WTC11 (cell line): ENCODE measurements at regions not wholly inside any gene's neighbourhood (a gene's known extent, or its start where the extent isn't known, plus 50 kb on each side); places are given as distances from the start of the nearest gene placed in this dataset.

Experiments used
- CTCF ChIP-seq: fragments of 200-600 bp; IDR thresholded peaks from 2 replicates; pipeline ENCODE4 v1.8.0; 2022; ENCODE audit warnings: antibody characterized with exemption
- ESRRA ChIP-seq: sonication (generic); formaldehyde crosslinking; IDR thresholded peaks from 2 replicates; pipeline ENCODE4 v1.8.1; 2022; ENCODE audit warnings: mild to moderate bottlenecking, missing genetic modification reagents, borderline replicate concordance
- FOXJ3 ChIP-seq: sonication (generic); formaldehyde crosslinking; IDR thresholded peaks from 2 replicates; pipeline ENCODE4 v1.9.0; 2021; ENCODE audit warnings: missing genetic modification reagents, mild to moderate bottlenecking, borderline replicate concordance
- FOXP1 ChIP-seq: sonication (generic); formaldehyde crosslinking; IDR thresholded peaks from 2 replicates; pipeline ENCODE4 v1.8.0; 2022; ENCODE audit warnings: missing genetic modification reagents, mild to moderate bottlenecking, moderate library complexity, borderline replicate concordance
- USF1 ChIP-seq: sonication (generic); formaldehyde crosslinking; IDR thresholded peaks from 2 replicates; pipeline ENCODE4 v1.8.0; 2022; ENCODE audit warnings: mild to moderate bottlenecking, missing genetic modification reagents
- ZBTB21 ChIP-seq: sonication (generic); formaldehyde crosslinking; IDR thresholded peaks from 2 replicates; pipeline ENCODE4 v1.8.1; 2023; ENCODE audit warnings: mild to moderate bottlenecking, missing genetic modification reagents, borderline replicate concordance
- ZNF121 ChIP-seq: sonication (generic); formaldehyde crosslinking; IDR thresholded peaks from 2 replicates; pipeline ENCODE4 v1.8.0; 2023; ENCODE audit warnings: missing genetic modification reagents
- TF ChIP-seq, protein P1 (sequence below): sonication (generic); formaldehyde crosslinking; IDR thresholded peaks from 2 replicates; pipeline ENCODE4 v1.8.0; 2023; ENCODE audit warnings: missing genetic modification reagents
- TF ChIP-seq, protein P2 (sequence below): sonication (generic); formaldehyde crosslinking; conservative IDR thresholded peaks from 2 replicates; pipeline ENCODE4 v1.8.1; 2022; ENCODE audit warnings: mild to moderate bottlenecking, missing genetic modification reagents
- TF ChIP-seq, protein P3 (sequence below): sonication (generic); formaldehyde crosslinking; IDR thresholded peaks from 2 replicates; pipeline ENCODE4 v1.8.1; 2023; ENCODE audit warnings: mild to moderate bottlenecking, missing genetic modification reagents, moderate library complexity
- TF ChIP-seq, protein P4 (sequence below): sonication (generic); formaldehyde crosslinking; IDR thresholded peaks from 2 replicates; pipeline ENCODE4 v1.8.0; 2022; ENCODE audit warnings: mild to moderate bottlenecking, missing genetic modification reagents

DNA sequence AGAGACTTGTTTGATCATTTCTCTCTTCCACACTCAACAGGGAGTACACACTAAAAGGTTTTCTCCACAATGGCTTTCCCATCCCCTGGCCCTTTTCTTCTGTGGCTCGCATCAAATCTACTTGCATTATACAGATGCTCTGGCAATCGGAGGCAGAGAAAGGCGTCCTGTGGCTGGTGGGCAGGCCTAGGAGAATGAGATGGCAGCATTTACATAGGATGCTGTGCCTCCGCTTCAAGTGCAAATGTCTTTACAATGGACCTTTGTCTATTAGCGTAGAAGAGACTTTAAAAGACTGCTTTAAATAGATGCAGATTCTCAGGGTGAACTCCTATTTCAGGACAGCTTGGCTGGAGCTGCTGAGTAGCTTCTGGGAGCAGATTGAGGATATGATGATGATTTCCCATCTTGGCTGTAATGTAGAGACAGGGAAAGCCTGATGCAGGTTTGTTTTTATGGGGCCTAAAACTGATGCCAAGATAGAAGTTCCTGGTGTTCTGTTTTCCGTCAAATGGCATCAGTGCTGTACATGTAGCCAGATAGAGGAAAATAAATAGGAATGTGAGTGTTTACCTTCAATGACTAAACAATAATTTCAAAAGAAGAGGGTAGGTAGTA is 423.4 kb downstream of the RND3 start:
- TF ChIP-seq, protein P1, sequence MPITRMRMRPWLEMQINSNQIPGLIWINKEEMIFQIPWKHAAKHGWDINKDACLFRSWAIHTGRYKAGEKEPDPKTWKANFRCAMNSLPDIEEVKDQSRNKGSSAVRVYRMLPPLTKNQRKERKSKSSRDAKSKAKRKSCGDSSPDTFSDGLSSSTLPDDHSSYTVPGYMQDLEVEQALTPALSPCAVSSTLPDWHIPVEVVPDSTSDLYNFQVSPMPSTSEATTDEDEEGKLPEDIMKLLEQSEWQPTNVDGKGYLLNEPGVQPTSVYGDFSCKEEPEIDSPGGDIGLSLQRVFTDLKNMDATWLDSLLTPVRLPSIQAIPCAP (CRISPR knock-in tag): no peak
- no peak for TF ChIP-seq ZBTB21 (CRISPR knock-in tag)
- no peak for TF ChIP-seq USF1 (CRISPR knock-in tag)
- no peak for TF ChIP-seq CTCF
- TF ChIP-seq, protein P2, sequence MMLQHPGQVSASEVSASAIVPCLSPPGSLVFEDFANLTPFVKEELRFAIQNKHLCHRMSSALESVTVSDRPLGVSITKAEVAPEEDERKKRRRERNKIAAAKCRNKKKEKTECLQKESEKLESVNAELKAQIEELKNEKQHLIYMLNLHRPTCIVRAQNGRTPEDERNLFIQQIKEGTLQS: no peak
- no peak for TF ChIP-seq ZNF121 (CRISPR knock-in tag)
- no peak for TF ChIP-seq FOXP1 (CRISPR knock-in tag)
- TF ChIP-seq ESRRA: no peak
- TF ChIP-seq, protein P3, sequence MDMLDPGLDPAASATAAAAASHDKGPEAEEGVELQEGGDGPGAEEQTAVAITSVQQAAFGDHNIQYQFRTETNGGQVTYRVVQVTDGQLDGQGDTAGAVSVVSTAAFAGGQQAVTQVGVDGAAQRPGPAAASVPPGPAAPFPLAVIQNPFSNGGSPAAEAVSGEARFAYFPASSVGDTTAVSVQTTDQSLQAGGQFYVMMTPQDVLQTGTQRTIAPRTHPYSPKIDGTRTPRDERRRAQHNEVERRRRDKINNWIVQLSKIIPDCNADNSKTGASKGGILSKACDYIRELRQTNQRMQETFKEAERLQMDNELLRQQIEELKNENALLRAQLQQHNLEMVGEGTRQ (CRISPR knock-in tag): no peak
- TF ChIP-seq FOXJ3 (CRISPR knock-in tag): no peak
- TF ChIP-seq, protein P4, sequence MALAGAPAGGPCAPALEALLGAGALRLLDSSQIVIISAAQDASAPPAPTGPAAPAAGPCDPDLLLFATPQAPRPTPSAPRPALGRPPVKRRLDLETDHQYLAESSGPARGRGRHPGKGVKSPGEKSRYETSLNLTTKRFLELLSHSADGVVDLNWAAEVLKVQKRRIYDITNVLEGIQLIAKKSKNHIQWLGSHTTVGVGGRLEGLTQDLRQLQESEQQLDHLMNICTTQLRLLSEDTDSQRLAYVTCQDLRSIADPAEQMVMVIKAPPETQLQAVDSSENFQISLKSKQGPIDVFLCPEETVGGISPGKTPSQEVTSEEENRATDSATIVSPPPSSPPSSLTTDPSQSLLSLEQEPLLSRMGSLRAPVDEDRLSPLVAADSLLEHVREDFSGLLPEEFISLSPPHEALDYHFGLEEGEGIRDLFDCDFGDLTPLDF (CRISPR knock-in tag): no peak
